HEK293T (cell line): ENCODE measurements at regions not wholly inside any gene's neighbourhood (a gene's known extent, or its start where the extent isn't known, plus 50 kb on each side); places are given as distances from the start of the nearest gene placed in this dataset.

ENCODE experiments used
- ARNT ChIP-seq: fragments of 450-650 bp; IDR thresholded peaks from 2 replicates; pipeline ENCODE4 v1.6.1; 2017; ENCODE audit warnings: mild to moderate bottlenecking
- BHLHE40 ChIP-seq: fragments of 450-650 bp; IDR thresholded peaks from 2 replicates; pipeline ENCODE4 v1.6.1; 2016; ENCODE audit warnings: mild to moderate bottlenecking, moderate library complexity, borderline replicate concordance
- CTBP1 ChIP-seq: fragments of 450-650 bp; IDR thresholded peaks from 2 replicates; pipeline ENCODE4 v1.6.1; 2016; ENCODE audit warnings: borderline replicate concordance
- ELF4 ChIP-seq: fragments of 450-650 bp; IDR thresholded peaks from 2 replicates; pipeline ENCODE4 v1.6.1; 2017; ENCODE audit warnings: antibody characterized with exemption
- FOXA1 ChIP-seq: fragments of 450-650 bp; IDR thresholded peaks from 2 replicates; pipeline ENCODE4 v1.6.1; 2016; ENCODE audit warnings: mild to moderate bottlenecking
- FOXK2 ChIP-seq: fragments of 450-650 bp; IDR thresholded peaks from 2 replicates; pipeline ENCODE4 v1.6.1; 2016; ENCODE audit warnings: mild to moderate bottlenecking
- FOXM1 ChIP-seq: fragments of 450-650 bp; IDR thresholded peaks from 2 replicates; pipeline ENCODE4 v1.6.1; 2017; ENCODE audit warnings: mild to moderate bottlenecking, borderline replicate concordance
- HDGF ChIP-seq: fragments of 450-650 bp; IDR thresholded peaks from 2 replicates; pipeline ENCODE4 v1.6.1; 2017; ENCODE audit warnings: antibody characterized with exemption, borderline replicate concordance
- NFRKB ChIP-seq: fragments of 450-650 bp; IDR thresholded peaks from 2 replicates; pipeline ENCODE4 v1.6.1; 2016; ENCODE audit warnings: mild to moderate bottlenecking, moderate library complexity
- PKNOX1 ChIP-seq: fragments of 450-650 bp; IDR thresholded peaks from 2 replicates; pipeline ENCODE4 v1.6.1; 2016
- SP1 ChIP-seq: fragments of 450-650 bp; IDR thresholded peaks from 2 replicates; pipeline ENCODE4 v1.6.1; 2017
- TARDBP ChIP-seq: fragments of 450-650 bp; IDR thresholded peaks from 2 replicates; pipeline ENCODE4 v1.6.1; 2016

GRCh38 chrX:145687146-145687545, 130.5 kb upstream of the SLITRK2 start:
- TF ChIP-seq FOXA1 (no peak), SP1 (no peak), PKNOX1 (no peak), ELF4 (no peak), BHLHE40 (no peak), ARNT (no peak), TARDBP (no peak), FOXM1 (no peak), CTBP1 (no peak), FOXK2 (no peak), HDGF (no peak), NFRKB (no peak)
